ENCODE measurements at regions not wholly inside any gene's neighbourhood (a gene's known extent, or its start where the extent isn't known, plus 50 kb on each side); places are given as distances from the start of the nearest gene placed in this dataset.

- no peak for DNase-seq
These were observed 73.4 kb upstream of the CADM2 start for GRCh38 chr3:84885199-84885882.

GRCh38 chr3:84891851-84892250, 66.9 kb upstream of the CADM2 start:
- DNase-seq, result no peak

- DNase-seq, result no peak
These were observed 65.6 kb upstream of the CADM2 start for GRCh38 chr3:84893211-84893610.

- no peak for DNase-seq
These were observed 54.6 kb upstream of the CADM2 start for GRCh38 chr3:84904212-84904611.

- no peak for DNase-seq
These were observed 53.8 kb upstream of the CADM2 start for GRCh38 chr3:84904816-84905555.

GRCh38 chr3:84905556-84905920, 53.3 kb upstream of the CADM2 start:
- no peak for DNase-seq

GRCh38 chr3:84906065-84906464, 52.7 kb upstream of the CADM2 start:
- DNase-seq, result no peak
